Esophagus squamous epithelium (tissue), 5 donors: ENCODE measurements at regions not wholly inside any gene's neighbourhood (a gene's known extent, or its start where the extent isn't known, plus 50 kb on each side); places are given as distances from the start of the nearest gene placed in this dataset.

Experiments used
- DNase-seq: peaks from one replicate; lab custom pipeline; 2025; lab: John Stamatoyannopoulos, UW
- H3K27ac ChIP-seq, 4 donors: fragments of 200-600 bp; sonication (generic); one replicate each; pipeline ENCODE4 v1.5.1; 2016 to 2019; ENCODE audit warnings: mild to moderate bottlenecking in 1 of 4
- H3K27me3 ChIP-seq, 4 donors: fragments of 200-600 bp; sonication (generic); 1 replicate in 3 of 4; 2 replicates in 1 of 4; pipeline versions ENCODE4 v1.5.1 to v1.6.0; 2017 to 2021; ENCODE audit warnings: antibody characterized with exemption in 1 of 4
- H3K36me3 ChIP-seq, 3 donors: fragments of 200-600 bp; sonication (generic); one replicate each; pipeline ENCODE4 v1.5.1; 2016 to 2019
- H3K4me1 ChIP-seq, 3 donors: fragments of 200-600 bp; sonication (generic); one replicate each; pipeline ENCODE4 v1.5.1; 2017 to 2019
- H3K4me3 ChIP-seq, 4 donors: fragments of 200-600 bp; sonication (generic); 1 replicate in 3 of 4; 2 replicates in 1 of 4; pipeline ENCODE4 v1.5.1; 2016 to 2019; ENCODE audit warnings: mild to moderate bottlenecking in 2 of 4, moderate library complexity in 1 of 4
- H3K9me3 ChIP-seq, 3 donors: fragments of 200-600 bp; sonication (generic); one replicate each; pipeline ENCODE4 v1.5.1; 2016 to 2019
- POLR2A ChIP-seq, 4 donors: fragments of 450-650 bp; IDR thresholded peaks; one replicate each; pipeline ENCODE4 v1.6.1; 2017; ENCODE audit warnings: antibody characterized with exemption in 4 of 4, mild to moderate bottlenecking in 4 of 4, moderate library complexity in 3 of 4
- WGBS, 2 donors: methylation state at CpG; one replicate each; pipeline ENCODE4 v1.1.5; 2018; 5-methylcytosine and 5-hydroxymethylcytosine counted together
- intact Hi-C: fragments of 100-400 bp; cut with DNase I; formaldehyde crosslinking; loops from one replicate; pipeline ENCODE4 v1.15.0; 2022
- TF ChIP-seq, protein P1 (sequence below), 6 experiments: fragments of 450-650 bp in 4 of 6; fragments of 200-600 bp in 2 of 6; sonication (generic) in 2 of 6; IDR thresholded peaks; one replicate each; pipeline ENCODE4 v1.5.1; 2016 to 2019; ENCODE audit warnings: antibody characterized with exemption in 6 of 6, mild to moderate bottlenecking in 4 of 6, moderate library complexity in 4 of 6
- donor health status: DM: yes; HTN: yes; CAD: no.

DNA sequence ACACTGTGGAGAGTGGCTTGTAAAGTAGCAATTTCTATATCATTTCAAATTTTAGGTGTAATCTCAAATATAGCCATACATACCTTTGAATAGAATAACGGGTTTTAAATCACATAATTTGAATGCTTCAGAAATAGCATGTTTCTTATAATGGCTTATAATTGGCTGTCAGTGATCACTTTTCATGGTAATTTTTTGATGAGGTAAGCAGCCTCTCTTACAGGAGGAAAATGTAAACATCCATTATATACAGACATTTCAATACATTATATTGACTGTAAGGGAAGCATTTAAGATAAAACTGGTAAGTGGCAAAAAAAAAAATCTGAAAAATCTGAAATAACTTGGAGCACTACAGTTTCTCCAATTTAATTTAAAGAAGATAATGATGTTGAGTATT lies 67.8 kb upstream of the PHACTR2 start:
- H3K4me3 ChIP-seq = no peak overlapping the region
- peaks cover 0 to 10% (median 3%) of the 10 kb centered on the region in 3 donors for H3K4me1 ChIP-seq
- no peaks in the 10 kb centered on the region for H3K9me3 ChIP-seq
- WGBS, 2 donors = 68 to 88% methylated on average over 1 of the region's 1 CpG
- DNase-seq = no peak
- no peaks in the 10 kb centered on the region for H3K27me3 ChIP-seq
- intact Hi-C loops = no loop called here
- no peaks in the 10 kb centered on the region for H3K36me3 ChIP-seq
- no peak overlapping the region for H3K27ac ChIP-seq
- TF ChIP-seq POLR2A (IDR thresholded peaks at IDR 0.05) = no peak
- TF ChIP-seq, protein P1, sequence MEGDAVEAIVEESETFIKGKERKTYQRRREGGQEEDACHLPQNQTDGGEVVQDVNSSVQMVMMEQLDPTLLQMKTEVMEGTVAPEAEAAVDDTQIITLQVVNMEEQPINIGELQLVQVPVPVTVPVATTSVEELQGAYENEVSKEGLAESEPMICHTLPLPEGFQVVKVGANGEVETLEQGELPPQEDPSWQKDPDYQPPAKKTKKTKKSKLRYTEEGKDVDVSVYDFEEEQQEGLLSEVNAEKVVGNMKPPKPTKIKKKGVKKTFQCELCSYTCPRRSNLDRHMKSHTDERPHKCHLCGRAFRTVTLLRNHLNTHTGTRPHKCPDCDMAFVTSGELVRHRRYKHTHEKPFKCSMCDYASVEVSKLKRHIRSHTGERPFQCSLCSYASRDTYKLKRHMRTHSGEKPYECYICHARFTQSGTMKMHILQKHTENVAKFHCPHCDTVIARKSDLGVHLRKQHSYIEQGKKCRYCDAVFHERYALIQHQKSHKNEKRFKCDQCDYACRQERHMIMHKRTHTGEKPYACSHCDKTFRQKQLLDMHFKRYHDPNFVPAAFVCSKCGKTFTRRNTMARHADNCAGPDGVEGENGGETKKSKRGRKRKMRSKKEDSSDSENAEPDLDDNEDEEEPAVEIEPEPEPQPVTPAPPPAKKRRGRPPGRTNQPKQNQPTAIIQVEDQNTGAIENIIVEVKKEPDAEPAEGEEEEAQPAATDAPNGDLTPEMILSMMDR (IDR thresholded peaks at IDR 0.05) = no peak

DNA sequence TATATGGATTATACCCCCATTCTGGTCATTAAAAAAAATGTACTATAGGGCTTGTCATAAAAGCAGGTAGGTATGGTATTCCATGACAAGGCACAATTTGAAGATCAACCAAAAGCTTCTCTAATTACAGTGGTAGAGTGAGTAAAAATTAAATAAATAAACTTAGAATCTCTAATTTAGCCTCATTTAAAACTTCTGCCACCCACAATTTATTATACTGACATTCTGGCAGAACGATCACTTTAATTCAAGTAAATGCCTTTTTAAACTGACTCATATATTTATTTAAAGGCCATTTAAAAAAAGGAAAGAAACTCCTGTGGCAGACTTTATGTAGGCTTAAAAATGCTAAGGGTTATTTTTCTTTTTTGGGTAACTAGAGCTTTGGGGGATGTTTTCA lies 68.3 kb upstream of the PHACTR2 start:
- WGBS, 2 donors = 25 to 40% methylated on average over 1 of the region's 1 CpG
- Histone ChIP-seq H3K4me3 (no peak overlapping the region), H3K27me3 (no peaks in the 10 kb centered on the region), H3K27ac (no peak overlapping the region), H3K4me1 (peaks cover 0 to 10% (median 3%) of the 10 kb centered on the region in 3 donors), H3K36me3 (no peaks in the 10 kb centered on the region), H3K9me3 (no peaks in the 10 kb centered on the region)
- TF ChIP-seq POLR2A (IDR thresholded peaks at IDR 0.05) = no peak
- TF ChIP-seq, protein P1 (IDR thresholded peaks at IDR 0.05) = no peak
- intact Hi-C loops = no loop called here
- no peak for DNase-seq

DNA sequence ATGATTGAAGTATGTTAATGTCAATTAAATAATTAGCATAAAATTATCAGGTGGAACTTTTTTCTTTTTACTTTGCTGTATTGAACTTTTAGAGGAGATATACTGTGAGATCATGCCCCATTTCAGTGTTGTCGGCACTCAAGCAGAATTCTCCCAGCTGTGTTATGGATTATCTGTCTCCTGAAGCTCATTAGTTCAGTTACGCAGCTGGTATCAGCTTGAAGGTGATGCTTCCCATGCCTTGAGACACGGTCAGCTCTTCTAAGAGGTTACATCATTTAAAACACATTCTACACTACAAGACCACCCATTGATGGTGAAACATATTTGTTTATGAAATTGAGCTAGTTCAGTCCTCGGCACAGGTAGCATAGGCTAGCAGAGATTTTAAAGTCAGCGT lies 68.9 kb upstream of the PHACTR2 start:
- no peak for TF ChIP-seq POLR2A (IDR thresholded peaks at IDR 0.05)
- TF ChIP-seq, protein P1 (IDR thresholded peaks at IDR 0.05) = no peak
- Histone ChIP-seq H3K9me3 (no peaks in the 10 kb centered on the region), H3K27me3 (no peaks in the 10 kb centered on the region), H3K36me3 (no peaks in the 10 kb centered on the region), H3K4me3 (no peak overlapping the region), H3K27ac (no peak overlapping the region), H3K4me1 (peaks cover 0 to 11% (median under 1%) of the 10 kb centered on the region in 3 donors)
- WGBS, 2 donors = 89 to 90% methylated on average over 5 of the region's 5 CpGs
- DNase-seq = no peak
- intact Hi-C loops = no loop called here

DNA sequence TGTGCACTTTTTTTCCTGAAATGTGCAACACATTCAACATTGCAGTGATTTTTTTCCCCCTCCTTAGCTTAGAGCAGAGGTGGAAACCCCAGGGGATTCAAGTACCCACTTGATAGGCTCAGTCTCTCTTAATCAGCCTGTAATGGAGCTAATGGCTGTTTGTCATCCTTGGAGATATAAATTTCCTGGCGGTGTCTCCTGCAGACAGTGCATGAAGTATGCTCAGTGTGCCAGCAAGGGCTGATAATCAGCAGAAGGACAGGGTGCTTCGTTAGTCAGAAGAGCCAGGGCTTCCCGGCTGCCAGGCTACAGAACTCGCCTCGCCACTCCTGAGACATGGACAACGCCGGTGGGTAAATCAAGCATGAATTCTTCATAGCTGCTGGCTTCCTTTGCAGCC lies 69.8 kb upstream of the PHACTR2 start:
- H3K27me3 ChIP-seq = no peaks in the 10 kb centered on the region
- no peak overlapping the region for H3K27ac ChIP-seq
- 54 to 73% methylated on average over 6 to 7 of the region's 7 CpGs for WGBS, 2 donors
- TF ChIP-seq, protein P1 (IDR thresholded peaks at IDR 0.05) = no peak
- TF ChIP-seq POLR2A (IDR thresholded peaks at IDR 0.05) = no peak
- peaks cover 0 to 19% (median 2%) of the 10 kb centered on the region in 3 donors for H3K4me1 ChIP-seq
- no peak for DNase-seq
- no peaks in the 10 kb centered on the region for H3K36me3 ChIP-seq
- intact Hi-C loops = no loop called here
- H3K9me3 ChIP-seq = no peaks in the 10 kb centered on the region
- H3K4me3 ChIP-seq = no peak overlapping the region

DNA sequence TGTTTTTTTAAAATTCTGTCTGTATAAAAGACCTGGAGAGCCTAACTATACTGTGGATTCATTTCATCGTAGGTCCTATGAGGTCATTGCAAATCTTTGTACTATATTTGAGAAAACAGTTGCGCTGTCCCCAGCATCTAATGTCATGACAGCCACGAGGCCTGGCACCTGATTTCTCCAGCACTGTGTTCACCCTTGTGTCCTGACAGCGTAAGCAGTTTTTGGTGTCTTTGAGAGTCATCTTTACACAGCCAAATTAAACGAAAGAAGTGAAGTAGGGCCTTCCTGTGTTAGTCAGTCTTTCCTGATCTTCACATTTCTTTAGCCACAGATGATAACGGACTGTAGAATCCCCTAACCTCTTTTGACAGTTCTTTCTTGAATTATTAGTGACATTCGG lies 70.6 kb upstream of the PHACTR2 start:
- no peaks in the 10 kb centered on the region for H3K27me3 ChIP-seq
- H3K4me1 ChIP-seq = peaks cover 0 to 19% (median 2%) of the 10 kb centered on the region in 3 donors
- TF ChIP-seq, protein P1 (IDR thresholded peaks at IDR 0.05) = no peak
- TF ChIP-seq POLR2A (IDR thresholded peaks at IDR 0.05) = no peak
- intact Hi-C loops = no loop called here
- no peaks in the 10 kb centered on the region for H3K9me3 ChIP-seq
- no peak overlapping the region for H3K4me3 ChIP-seq
- no peak for DNase-seq
- 64 to 81% methylated on average over 7 of the region's 7 CpGs for WGBS, 2 donors
- H3K27ac ChIP-seq = no peak overlapping the region
- no peaks in the 10 kb centered on the region for H3K36me3 ChIP-seq
